Muscle layer of duodenum (tissue), 2 donors: ENCODE measurements at regions not wholly inside any gene's neighbourhood (a gene's known extent, or its start where the extent isn't known, plus 50 kb on each side); places are given as distances from the start of the nearest gene placed in this dataset.

ENCODE experiments used
- H3K27ac ChIP-seq: one replicate; pipeline ENCODE4 v1.7.0; 2013; ENCODE audit warnings: mild to moderate bottlenecking, low read length
- H3K27me3 ChIP-seq: one replicate; pipeline ENCODE4 v1.7.0; 2013; ENCODE audit warnings: low read depth, mild to moderate bottlenecking, control low read depth, low read length
- H3K36me3 ChIP-seq, 2 donors: one replicate each; pipeline ENCODE4 v1.7.0; 2013; ENCODE audit warnings: low read length in 2 of 2, control low read depth in 1 of 2, mild to moderate bottlenecking in 1 of 2; ENCODE audit not compliant: insufficient read depth in 2 of 2, control insufficient read depth in 1 of 2
- H3K4me1 ChIP-seq, 2 donors: one replicate each; pipeline ENCODE4 v1.7.0; 2013; ENCODE audit warnings: low read length in 2 of 2, mild to moderate bottlenecking in 2 of 2, control low read depth in 1 of 2, moderate library complexity in 1 of 2; ENCODE audit not compliant: insufficient read depth in 2 of 2, control insufficient read depth in 1 of 2
- H3K4me3 ChIP-seq, 2 donors: one replicate each; pipeline ENCODE4 v1.7.0; 2013; ENCODE audit warnings: low read length in 2 of 2, low read depth in 1 of 2, mild to moderate bottlenecking in 1 of 2
- H3K9me3 ChIP-seq, 2 donors: one replicate each; pipeline ENCODE4 v1.7.0; 2013; ENCODE audit warnings: low read length in 2 of 2, control low read depth in 1 of 2, mild to moderate bottlenecking in 1 of 2; ENCODE audit not compliant: control insufficient read depth in 1 of 2
- donor health status: healthy.

DNA sequence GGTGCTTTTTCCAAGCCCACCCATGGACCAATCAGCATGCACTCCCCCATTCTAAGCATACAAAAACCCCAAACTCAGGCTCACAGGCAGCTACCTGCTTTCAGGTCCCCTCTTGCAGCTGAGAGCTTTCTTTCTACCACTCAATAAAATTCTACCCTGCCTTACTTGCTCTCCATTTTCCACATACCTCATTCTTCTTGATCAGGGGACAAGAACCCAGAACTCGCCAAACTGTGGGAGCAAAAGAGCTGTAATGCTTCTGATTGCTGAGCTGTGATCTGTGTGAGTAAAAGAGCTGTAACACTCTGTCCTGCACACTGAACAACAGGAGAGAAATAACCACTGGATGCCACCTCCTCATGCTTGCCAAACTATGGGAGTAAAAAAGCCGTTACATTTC is 972.1 kb downstream of the SLITRK5 start:
- Histone ChIP-seq H3K36me3 (no peaks in the 10 kb centered on the region), H3K4me3 (no peak overlapping the region), H3K27ac (no peak overlapping the region), H3K27me3 (no peaks in the 10 kb centered on the region), H3K4me1 (no peaks in the 10 kb centered on the region), H3K9me3 (peaks cover 4 to 12% of the 10 kb centered on the region in 2 donors)

DNA sequence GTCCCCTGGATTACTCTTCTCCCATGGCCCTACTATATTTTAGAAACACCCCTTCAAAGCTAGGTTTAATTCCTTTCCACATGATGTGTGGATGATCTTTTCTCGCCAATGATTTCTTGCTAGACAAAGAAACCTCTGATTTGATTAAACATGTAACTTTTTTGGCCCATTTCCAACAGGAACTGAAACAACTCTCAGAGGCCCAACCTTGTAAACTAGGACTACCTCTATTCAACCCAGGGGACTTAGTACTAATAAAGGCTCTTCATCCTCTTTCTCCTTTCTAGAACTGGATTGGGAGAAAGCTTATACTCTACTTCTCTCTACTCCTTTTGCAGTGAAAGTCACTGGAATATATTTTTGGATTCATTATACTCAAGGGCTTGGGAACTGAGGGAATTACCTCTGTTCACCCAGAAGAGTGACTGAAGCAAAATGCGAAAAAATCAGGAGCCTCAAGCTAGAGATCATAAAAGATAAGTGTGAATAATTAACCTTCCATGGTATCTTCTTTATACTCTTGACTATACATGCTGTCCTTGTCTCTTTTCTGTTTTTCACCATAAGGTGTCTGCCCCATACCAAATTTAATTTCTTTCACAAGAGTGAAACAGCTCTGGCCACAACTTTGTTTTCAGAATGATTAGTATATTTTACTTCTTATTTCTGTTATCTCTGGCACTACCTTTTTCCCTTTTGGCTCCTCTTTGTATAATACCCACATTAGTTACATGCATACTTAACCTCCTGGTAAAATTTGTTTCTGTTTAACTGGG is 977.6 kb downstream of the SLITRK5 start:
- no peaks in the 10 kb centered on the region for H3K4me1 ChIP-seq
- H3K4me3 ChIP-seq, result no peak overlapping the region
- no peaks in the 10 kb centered on the region for H3K36me3 ChIP-seq

DNA sequence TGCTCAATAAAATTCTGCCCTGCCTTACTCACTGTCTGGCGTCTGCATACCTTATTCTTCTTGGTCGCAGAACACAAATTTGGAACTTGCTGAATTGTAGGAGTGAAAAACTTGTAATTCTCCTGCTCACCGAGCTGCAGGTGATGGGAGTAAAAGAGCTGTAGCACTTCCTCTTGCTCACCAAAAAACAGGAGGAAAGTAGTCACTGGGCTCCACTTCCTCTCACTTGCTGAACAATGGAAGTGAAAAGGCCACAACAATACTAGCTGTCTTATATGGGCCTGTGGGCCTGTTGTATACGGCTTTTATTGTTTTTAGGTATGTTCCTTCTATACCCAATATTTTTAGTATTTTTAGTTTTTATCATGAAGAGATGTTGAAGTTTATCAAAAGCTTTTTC is 978.7 kb downstream of the SLITRK5 start:
- H3K36me3 ChIP-seq, result no peaks in the 10 kb centered on the region
- H3K4me3 ChIP-seq, result no peak overlapping the region
- H3K27me3 ChIP-seq, result no peaks in the 10 kb centered on the region
- no peak overlapping the region for H3K27ac ChIP-seq
- H3K4me1 ChIP-seq, result no peaks in the 10 kb centered on the region
- H3K9me3 ChIP-seq, result no peaks in the 10 kb centered on the region

More for the DNA sequence above, 977.6 kb downstream of the SLITRK5 start:
- Histone ChIP-seq H3K9me3 (peaks cover 4 to 5% of the 10 kb centered on the region in 2 donors), H3K27ac (no peak overlapping the region), H3K27me3 (no peaks in the 10 kb centered on the region)

GRCh38 chr13:88651531-88651930 is 980.4 kb downstream of the SLITRK5 start:
- H3K36me3 ChIP-seq, result no peaks in the 10 kb centered on the region
- no peak overlapping the region for H3K27ac ChIP-seq
- no peaks in the 10 kb centered on the region for H3K27me3 ChIP-seq
- H3K4me3 ChIP-seq, result no peak overlapping the region
- H3K9me3 ChIP-seq, result no peaks in the 10 kb centered on the region
- H3K4me1 ChIP-seq, result no peaks in the 10 kb centered on the region

GRCh38 chr13:88656751-88657150 is 985.6 kb downstream of the SLITRK5 start:
- H3K4me1 ChIP-seq, result no peaks in the 10 kb centered on the region
- no peak overlapping the region for H3K27ac ChIP-seq
- no peaks in the 10 kb centered on the region for H3K36me3 ChIP-seq
- no peaks in the 10 kb centered on the region for H3K27me3 ChIP-seq
- H3K4me3 ChIP-seq, result no peak overlapping the region
- peaks cover 0 to 3% of the 10 kb centered on the region in 2 donors for H3K9me3 ChIP-seq

- Histone ChIP-seq H3K4me3 (no peak overlapping the region), H3K36me3 (no peaks in the 10 kb centered on the region), H3K27ac (no peak overlapping the region), H3K9me3 (peaks cover 0 to 3% of the 10 kb centered on the region in 2 donors), H3K27me3 (no peaks in the 10 kb centered on the region), H3K4me1 (no peaks in the 10 kb centered on the region)
Measured at GRCh38 chr13:88670509-88670908, 999.3 kb downstream of the SLITRK5 start.

- Histone ChIP-seq H3K36me3 (no peaks in the 10 kb centered on the region), H3K27me3 (no peaks in the 10 kb centered on the region), H3K9me3 (peaks cover 0 to 3% of the 10 kb centered on the region in 2 donors), H3K27ac (no peak overlapping the region), H3K4me1 (no peaks in the 10 kb centered on the region), H3K4me3 (no peak overlapping the region)
Measured at GRCh38 chr13:88674841-88675240, 1003.7 kb downstream of the SLITRK5 start.

DNA sequence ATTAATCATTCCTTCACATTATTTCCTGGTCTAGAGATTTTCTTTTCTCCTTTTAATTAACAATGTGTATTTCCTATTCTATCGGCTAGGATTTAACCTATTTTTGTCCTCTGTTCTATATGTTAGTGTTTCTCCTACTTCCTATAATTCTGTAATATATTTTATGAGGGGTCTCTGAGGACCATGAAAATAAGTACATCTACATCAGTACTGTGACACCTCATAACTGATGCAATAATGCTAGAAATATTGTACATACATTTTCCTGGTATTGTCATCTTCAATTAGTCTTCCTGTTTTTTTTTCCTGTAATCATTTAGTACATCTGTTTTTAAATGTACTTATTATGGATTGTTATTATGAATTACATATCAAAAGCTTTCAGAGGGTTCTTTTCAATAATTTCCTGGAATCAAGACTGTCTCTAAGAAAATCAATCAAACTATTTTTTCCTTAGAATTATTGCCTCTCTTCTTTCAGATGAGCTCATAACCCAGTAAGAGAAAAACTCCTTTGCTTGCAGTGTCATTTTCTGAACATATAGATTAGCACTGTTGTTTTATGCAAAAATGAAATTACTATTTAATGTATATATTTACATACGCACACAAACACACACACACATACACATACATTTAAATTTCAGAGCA is 1004.3 kb downstream of the SLITRK5 start:
- Histone ChIP-seq H3K9me3 (peaks cover 0 to 2% of the 10 kb centered on the region in 2 donors), H3K36me3 (no peaks in the 10 kb centered on the region), H3K4me1 (no peaks in the 10 kb centered on the region), H3K27ac (no peak overlapping the region), H3K4me3 (no peak overlapping the region), H3K27me3 (no peaks in the 10 kb centered on the region)

GRCh38 chr13:88676016-88676415 is 1004.8 kb downstream of the SLITRK5 start:
- H3K4me1 ChIP-seq, result no peaks in the 10 kb centered on the region
- no peak overlapping the region for H3K27ac ChIP-seq
- H3K4me3 ChIP-seq, result no peak overlapping the region
- H3K9me3 ChIP-seq, result no peaks in the 10 kb centered on the region
- H3K27me3 ChIP-seq, result no peaks in the 10 kb centered on the region
- H3K36me3 ChIP-seq, result no peaks in the 10 kb centered on the region

- H3K27me3 ChIP-seq, result no peaks in the 10 kb centered on the region
- H3K27ac ChIP-seq, result no peak overlapping the region
- H3K4me1 ChIP-seq, result no peaks in the 10 kb centered on the region
- H3K4me3 ChIP-seq, result no peak overlapping the region
- H3K9me3 ChIP-seq, result no peaks in the 10 kb centered on the region
- H3K36me3 ChIP-seq, result no peaks in the 10 kb centered on the region
Measured at GRCh38 chr13:88685459-88685858, 1014.3 kb downstream of the SLITRK5 start.

DNA sequence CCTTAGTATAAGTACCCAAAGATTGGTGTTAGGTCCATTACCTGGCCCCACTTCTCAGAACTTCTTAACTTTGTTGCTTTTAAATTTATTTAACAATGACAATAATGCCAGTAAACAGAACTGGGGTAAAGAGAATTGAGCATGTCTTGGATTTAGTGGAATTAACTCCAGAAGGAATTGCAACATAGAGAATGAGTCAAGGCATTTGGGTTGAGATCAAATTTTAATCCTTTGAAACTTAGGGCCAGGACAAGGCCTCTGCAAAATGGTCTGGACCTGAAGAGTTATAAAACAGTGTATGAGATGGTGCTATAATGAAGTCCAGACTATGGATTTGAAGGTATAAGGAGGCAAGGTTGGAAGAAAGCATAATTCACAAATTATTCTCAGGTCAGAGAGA is 1030.4 kb downstream of the SLITRK5 start:
- Histone ChIP-seq H3K9me3 (no peaks in the 10 kb centered on the region), H3K36me3 (no peaks in the 10 kb centered on the region), H3K4me3 (no peak overlapping the region), H3K4me1 (no peaks in the 10 kb centered on the region), H3K27ac (no peak overlapping the region), H3K27me3 (no peaks in the 10 kb centered on the region)
